ELR (cell line): ENCODE measurements at regions not wholly inside any gene's neighbourhood (a gene's known extent, or its start where the extent isn't known, plus 50 kb on each side); places are given as distances from the start of the nearest gene placed in this dataset.
"Not testable (repeated sequence)": the region's sequence is repeated elsewhere in the genome, so short reads cannot be mapped to it uniquely, and the experiment has no call there.

ENCODE experiments used
- DNase-seq: peaks from one replicate; pipeline ENCODE4 v3.0.0-alpha.2; 2015; ENCODE audit warnings: low read depth

GRCh38 chr4:78691971-78692821 lies 84.0 kb upstream of the BMP2K start:
- no peak for DNase-seq

- no peak for DNase-seq
Observed at GRCh38 chr4:78692822-78693170, 83.4 kb upstream of the BMP2K start.

GRCh38 chr4:78693777-78694456 lies 82.2 kb upstream of the BMP2K start:
- DNase-seq: peak; percentile 19

- no peak for DNase-seq
Observed at GRCh38 chr4:78694457-78694787, 81.7 kb upstream of the BMP2K start.

- no peak for DNase-seq
Observed at GRCh38 chr4:78695910-78696309, 80.2 kb upstream of the BMP2K start.

- no peak for DNase-seq
Observed at GRCh38 chr4:78703079-78703478, 73.1 kb upstream of the BMP2K start.

- DNase-seq: no peak
Observed at GRCh38 chr4:78704317-78704716, 71.8 kb upstream of the BMP2K start.

GRCh38 chr4:78704981-78705683 lies 71.0 kb upstream of the BMP2K start:
- DNase-seq: peak; percentile 63

GRCh38 chr4:78706302-78706701 lies 69.8 kb upstream of the BMP2K start:
- no peak for DNase-seq

GRCh38 chr4:78707268-78707667 lies 68.9 kb upstream of the BMP2K start:
- no peak for DNase-seq

GRCh38 chr4:78707793-78708192 lies 68.4 kb upstream of the BMP2K start:
- DNase-seq: no peak

GRCh38 chr4:78710536-78710935 lies 65.6 kb upstream of the BMP2K start:
- peak; percentile 83 for DNase-seq

- DNase-seq: no peak
Observed at GRCh38 chr4:78711676-78712075, 64.5 kb upstream of the BMP2K start.

GRCh38 chr4:78714598-78714997 lies 61.6 kb upstream of the BMP2K start:
- DNase-seq: not testable (repeated sequence)

GRCh38 chr4:78715372-78715771 lies 60.8 kb upstream of the BMP2K start:
- DNase-seq: not testable (repeated sequence)

GRCh38 chr4:78717712-78718111 lies 58.4 kb upstream of the BMP2K start:
- DNase-seq: not testable (repeated sequence)

GRCh38 chr4:78720204-78720603 lies 55.9 kb upstream of the BMP2K start:
- no peak for DNase-seq

- DNase-seq: no peak
Observed at GRCh38 chr4:78720994-78721677, 55.0 kb upstream of the BMP2K start.

- no peak for DNase-seq
Observed at GRCh38 chr4:78721747-78722146, 54.4 kb upstream of the BMP2K start.

- no peak for DNase-seq
Observed at GRCh38 chr4:78722320-78722719, 53.8 kb upstream of the BMP2K start.

GRCh38 chr4:78722878-78723277 lies 53.3 kb upstream of the BMP2K start:
- DNase-seq: no peak
